H1 (cell line): ENCODE measurements at regions not wholly inside any gene's neighbourhood (a gene's known extent, or its start where the extent isn't known, plus 50 kb on each side); places are given as distances from the start of the nearest gene placed in this dataset.
"Not testable (repeated sequence)": the region's sequence is repeated elsewhere in the genome, so short reads cannot be mapped to it uniquely, and the experiment has no call there.

ENCODE experiments used
- SP1 ChIP-seq: IDR thresholded peaks from 2 replicates; pipeline ENCODE4 v1.6.1; 2011; ENCODE audit warnings: low read depth, low read length
- TF ChIP-seq, protein P1 (sequence below), 3 experiments: IDR thresholded peaks; 1 replicate in 2 of 3; 2 replicates in 1 of 3; pipeline versions ENCODE4 v1.5.1 to v1.6.1; 2011; ENCODE audit warnings: low read length in 3 of 3, mild to moderate bottlenecking in 3 of 3, inconsistent platforms in 2 of 3, low read depth in 1 of 3, moderate library complexity in 1 of 3; ENCODE audit not compliant: insufficient read depth in 1 of 3; ENCODE audit errors: control extremely low read depth in 1 of 3

DNA sequence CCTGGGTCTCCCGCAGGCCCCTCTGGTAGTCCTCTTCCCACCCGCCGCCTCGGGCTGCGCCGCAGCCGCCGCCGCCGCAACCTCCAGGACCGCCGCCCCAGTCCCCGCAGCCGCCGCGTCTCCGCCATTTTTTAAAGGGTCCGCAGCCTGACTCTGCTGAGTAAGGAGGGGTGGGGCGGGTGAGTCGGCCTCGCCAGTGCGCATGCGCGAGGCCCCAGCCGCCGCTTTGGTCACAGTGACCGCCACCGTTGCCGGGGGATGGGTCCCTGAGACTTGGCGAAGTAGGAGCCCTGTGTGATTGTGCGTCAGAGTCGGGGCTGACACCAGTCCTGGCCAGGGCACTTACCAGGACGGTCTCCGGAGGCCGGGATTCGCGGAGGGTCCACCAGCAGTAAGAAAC lies 1424.2 kb upstream of the PCDH10 start:
- not testable (repeated sequence) for TF ChIP-seq SP1
- TF ChIP-seq, protein P1, sequence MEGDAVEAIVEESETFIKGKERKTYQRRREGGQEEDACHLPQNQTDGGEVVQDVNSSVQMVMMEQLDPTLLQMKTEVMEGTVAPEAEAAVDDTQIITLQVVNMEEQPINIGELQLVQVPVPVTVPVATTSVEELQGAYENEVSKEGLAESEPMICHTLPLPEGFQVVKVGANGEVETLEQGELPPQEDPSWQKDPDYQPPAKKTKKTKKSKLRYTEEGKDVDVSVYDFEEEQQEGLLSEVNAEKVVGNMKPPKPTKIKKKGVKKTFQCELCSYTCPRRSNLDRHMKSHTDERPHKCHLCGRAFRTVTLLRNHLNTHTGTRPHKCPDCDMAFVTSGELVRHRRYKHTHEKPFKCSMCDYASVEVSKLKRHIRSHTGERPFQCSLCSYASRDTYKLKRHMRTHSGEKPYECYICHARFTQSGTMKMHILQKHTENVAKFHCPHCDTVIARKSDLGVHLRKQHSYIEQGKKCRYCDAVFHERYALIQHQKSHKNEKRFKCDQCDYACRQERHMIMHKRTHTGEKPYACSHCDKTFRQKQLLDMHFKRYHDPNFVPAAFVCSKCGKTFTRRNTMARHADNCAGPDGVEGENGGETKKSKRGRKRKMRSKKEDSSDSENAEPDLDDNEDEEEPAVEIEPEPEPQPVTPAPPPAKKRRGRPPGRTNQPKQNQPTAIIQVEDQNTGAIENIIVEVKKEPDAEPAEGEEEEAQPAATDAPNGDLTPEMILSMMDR (IDR thresholded peaks at IDR 0.05; ENCODE audit: control extremely low read depth in 1 of 3, insufficient read depth in 1 of 3, low read depth in 1 of 3, low read length in 3 of 3): not testable (repeated sequence)
